GM19438 (cell line): ENCODE measurements at regions not wholly inside any gene's neighbourhood (a gene's known extent, or its start where the extent isn't known, plus 50 kb on each side); places are given as distances from the start of the nearest gene placed in this dataset.
"Not testable (repeated sequence)": the region's sequence is repeated elsewhere in the genome, so short reads cannot be mapped to it uniquely, and the experiment has no call there.

Experiments
- ATAC-seq: cut with Tn5 transposase; IDR thresholded peaks from one replicate; pipeline ENCODE4 v1.9.1; 2021; ENCODE audit warnings: low read depth; ENCODE audit not compliant: unreplicated experiment

DNA sequence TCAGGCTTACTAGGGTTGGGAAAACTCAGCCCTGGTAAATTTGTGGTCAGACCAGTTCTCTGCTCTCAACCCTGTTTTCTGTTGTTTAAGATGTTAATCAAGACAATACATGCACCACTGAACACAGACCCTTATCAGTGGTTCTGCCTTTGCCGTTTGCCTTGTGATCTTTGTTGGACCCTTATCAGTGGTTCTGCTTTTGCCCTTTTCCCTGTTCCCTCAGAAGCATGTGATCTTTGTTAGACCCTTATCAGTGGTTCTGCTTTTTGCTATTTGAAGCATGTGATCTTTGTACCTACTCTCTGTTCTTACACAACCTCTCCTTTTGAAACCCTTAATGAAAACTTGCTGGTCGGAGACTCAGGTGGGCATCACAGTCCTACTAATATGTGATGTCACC, 133.9 kb upstream of the NBPF11 start:
- ATAC-seq, result not testable (repeated sequence)

DNA sequence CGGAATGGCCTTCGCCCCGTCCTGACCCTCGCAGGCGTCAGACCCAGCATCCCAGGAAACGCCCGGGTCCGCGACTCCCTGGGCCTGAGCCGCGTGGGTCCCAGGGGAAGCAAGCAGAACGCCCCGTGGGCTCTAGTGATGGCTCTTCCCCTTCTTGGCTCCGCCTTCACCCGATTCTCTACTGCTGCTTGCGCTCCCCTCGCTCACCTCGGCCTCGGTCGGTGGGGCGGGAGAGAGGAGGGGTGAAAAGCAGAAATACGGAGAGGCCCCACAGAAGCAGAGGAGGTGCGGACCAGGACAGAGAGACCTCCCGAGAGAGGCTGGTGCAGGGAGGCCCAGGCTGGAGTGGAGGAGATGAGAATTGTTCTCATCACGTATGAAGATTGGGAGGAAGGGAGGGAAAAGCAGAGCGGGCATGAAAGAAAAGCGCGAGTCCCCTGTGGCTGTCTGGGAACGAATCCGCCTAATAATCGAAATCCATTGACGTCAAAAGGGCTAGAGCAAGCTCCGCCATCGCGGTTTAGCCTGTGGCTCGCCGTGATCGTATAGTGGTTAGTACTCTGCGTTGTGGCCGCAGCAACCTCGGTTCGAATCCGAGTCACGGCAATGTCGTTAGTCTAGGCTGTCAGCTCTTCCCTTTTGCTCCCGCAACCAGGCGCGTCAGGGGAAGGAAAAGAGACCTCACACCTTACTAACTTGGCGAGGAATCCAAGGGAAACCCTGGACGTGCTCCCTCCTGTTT, 128.9 kb upstream of the NBPF11 start:
- ATAC-seq, result peak; percentile 71

DNA sequence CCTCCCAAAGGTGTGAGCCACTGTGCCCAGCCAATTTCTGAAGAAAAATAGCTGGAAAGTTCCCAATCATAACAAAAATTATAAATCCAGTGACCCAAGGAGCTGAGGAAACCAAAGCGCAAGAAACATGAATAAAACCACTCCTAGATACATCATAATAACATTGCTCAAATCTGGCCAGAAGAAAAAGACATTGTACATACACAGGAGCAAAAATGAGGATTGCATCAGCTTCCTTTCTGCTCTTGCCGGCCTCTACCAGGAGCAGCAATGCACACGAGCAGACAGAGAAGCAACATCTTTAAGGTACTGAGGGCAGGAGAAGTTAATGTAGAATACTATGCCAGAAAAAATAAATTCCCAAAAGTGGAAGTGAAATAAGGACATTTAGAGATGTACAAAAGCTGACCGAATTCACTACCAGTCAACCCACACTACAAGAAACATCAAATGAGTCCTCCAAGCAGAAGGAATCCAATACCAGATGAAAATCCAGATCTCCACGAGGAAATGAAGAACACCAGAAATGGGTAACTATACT, 127.0 kb upstream of the NBPF11 start:
- not testable (repeated sequence) for ATAC-seq

DNA sequence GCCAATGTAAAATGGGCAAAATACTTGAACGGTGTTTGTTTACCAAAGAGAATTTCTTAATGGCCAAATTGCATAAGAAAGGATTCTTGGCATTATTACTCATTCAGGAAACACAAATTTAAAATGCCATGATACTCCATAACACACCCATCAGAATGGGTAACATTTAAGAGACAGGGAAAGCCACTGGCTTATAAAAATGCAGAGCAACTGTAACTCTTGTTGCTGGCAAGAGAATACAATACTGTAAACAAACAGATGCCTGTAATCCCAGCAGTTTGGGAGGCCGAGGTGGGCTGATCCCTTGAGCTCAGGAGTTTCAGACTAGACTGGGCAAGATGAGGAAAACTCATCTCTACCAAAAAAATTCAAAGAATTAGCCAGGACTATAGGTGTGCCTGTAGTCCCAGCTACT, 125.8 kb upstream of the NBPF11 start:
- ATAC-seq, result not testable (repeated sequence)

DNA sequence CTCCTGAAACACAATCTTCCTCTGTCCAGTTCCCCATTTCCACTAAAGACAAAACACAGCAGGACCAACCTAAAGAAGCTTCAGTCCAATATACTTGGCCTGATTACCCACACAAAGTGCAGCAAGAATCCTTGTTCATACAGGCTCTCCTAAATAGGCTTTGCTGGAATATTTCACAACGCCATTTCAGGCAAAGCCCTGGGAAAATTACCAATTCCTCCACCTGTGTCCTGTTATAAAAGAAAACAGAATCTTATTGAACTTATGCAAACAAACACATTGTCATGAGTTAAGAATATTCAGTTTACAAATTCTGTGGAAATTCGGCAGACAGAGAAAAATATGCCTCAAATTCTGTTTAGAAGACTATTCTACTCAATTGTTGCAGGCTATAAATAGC, 115.0 kb upstream of the NBPF11 start:
- ATAC-seq, result not testable (repeated sequence)

DNA sequence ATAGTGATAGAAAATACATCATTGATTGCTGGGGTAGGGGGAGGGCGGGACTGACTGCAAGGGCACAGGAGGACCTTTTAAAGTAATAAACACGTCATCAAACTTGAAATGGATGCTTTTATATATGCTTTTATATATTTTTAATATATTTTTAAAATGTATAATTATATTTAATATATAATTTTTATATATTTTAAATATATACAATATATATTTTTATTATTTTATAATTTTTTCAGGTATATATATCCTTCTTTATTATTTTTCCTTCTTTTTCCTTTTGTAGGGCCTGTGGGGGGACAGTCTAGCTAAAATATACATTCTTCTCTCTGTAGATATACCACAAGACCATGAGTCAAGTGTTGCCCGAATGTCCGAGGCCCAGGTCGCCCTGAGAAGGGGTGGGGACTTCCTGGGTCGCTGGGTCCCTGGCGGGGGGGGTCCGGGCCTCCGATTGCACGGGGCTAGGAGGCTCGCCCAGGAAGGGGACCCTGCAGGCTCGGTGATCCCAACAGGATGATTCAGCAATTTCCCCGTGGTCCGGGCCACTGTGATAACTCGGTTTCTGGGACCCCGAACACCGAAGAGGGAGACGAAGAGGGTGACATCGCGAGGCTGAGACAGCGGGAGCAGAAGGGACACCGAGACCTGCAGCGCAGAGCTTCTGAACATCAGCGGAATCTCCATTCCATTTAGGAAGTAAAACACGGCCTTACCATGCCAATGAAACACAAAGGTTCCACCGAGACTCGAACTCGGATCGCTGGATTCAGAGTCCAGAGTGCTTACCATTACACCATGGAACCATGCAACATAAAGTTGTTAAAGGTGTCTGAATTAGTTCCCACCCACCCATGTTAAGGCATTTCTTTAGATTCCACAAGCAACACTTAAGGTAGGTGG, 112.5 kb upstream of the NBPF11 start:
- ATAC-seq, result no peak

DNA sequence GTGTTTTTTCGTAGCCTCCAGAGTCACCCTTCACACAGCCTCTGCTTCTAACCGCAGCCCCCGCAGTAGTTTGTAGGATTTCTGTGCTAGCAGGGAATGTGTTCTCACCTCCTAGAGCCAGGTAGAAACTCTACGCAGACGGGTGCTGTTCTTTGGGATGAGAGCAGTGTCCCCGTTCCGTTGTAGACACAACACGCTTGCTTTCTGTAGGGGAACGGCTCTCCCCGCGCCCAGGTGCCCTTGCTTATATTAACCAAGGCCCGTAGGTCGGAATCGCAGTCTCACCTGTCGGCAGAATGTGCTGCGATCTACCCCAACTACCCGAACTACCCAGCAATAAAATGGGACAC, 111.8 kb upstream of the NBPF11 start:
- no peak for ATAC-seq

DNA sequence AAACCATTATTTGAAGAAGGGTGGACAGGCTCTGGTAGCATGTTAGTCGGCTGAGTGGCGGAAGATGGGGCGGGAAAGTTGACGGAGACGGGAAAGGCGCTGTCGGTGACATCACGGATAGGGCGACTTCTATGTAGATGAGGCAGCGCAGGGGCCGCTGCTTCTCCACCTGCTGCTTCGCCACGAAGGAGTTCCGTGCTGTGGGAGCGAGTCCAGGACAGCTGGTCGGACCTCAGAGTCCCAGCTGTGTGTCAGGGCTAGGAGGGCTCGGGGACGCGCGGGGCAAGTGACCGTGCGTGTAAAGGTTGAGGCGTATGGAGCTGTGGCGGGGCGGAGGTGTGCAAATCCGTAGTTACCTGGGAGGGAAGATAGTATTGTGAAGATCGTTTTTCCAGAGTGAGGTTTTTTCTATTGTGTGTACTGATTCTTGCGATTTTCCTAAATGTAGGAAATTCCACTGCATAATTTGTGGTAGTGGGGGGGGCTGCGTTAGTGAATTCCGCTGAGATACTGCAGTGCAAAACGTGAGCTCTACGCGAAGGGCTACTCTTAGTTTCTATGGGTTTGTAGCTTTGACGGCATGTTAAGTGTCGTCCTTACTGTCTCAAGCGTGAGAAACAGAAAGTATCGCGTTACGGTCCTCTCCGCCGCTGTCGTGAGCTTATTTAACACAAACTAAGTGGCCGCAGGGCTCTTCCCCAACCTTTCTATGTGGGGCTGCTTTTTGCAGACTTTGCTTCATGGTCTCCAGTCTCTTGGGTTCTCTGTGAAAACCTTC, 111.2 kb upstream of the NBPF11 start:
- ATAC-seq, result peak; percentile 75

DNA sequence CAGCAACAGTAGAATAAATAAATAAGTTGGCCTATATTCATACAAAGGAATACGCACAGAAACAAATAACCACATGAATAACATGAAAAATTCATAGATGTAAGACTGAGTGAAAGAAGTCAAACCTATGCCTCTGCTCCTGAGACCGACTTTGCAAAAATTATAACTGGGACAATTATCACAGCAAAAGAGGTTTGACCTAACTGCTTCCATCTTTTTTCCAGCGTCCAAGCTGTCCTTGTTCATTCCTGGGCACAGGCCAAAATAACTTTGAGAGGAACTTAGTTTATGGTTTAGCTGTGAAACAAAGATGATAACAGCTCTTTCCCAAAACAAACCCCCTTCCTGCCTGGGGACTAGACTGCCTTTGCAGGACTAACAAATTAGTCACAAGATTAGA, 109.6 kb upstream of the NBPF11 start:
- ATAC-seq, result not testable (repeated sequence)

DNA sequence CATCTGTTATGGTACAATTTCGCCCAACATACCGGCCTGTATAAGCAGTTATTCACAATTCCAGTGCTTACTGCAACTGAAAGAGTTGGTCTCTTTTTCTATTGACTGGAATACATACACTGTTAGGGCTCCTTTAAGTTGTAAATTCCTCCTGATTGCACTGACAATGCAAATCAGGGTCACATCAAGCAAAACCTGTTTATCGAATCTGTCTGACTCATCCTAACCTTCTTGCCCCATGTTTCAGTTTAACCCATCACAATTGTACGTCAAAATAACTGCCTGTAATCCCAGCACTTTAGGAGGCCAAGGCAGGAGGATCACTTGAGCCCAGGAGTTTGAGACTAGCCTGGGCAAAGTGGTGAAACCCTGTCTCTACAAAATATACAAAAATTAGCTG, 105.8 kb upstream of the NBPF11 start:
- ATAC-seq, result not testable (repeated sequence)

DNA sequence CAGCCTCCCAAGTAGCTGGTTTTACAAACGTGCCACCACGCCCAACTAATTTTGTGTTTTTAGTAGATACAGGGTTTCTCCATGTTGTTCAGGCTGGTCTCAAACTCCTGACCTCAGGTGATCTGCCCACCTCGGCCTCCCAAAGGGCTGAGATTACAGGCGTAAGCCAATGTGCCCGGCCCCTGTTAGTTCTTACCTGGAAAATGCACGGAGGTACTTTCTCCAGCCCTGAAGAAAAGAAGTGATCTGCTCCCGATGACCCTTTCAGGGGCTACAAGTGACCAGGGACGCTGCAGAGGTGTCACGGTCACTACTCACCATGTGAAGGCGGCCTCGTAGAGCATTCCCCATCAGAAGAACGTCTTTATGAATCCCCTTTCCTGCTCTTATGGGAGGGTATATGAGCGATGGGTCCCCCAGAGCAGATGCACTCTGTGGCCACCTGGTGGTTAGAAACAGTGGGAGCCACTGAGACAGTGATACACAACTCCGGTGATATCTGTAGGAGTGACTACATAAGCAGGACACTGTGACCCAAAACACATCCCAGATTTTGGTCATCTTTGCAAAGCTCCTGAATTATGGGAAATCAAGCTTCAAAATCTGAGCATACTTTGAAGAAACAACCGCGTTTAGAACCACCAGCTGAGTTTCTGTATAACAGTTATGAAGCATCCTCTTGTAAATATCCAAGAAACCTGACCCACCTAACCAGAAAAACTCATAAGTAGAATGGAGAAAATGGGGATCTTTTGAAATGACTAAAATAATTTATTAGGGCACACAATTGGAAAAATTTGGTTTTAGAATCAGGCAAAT, 102.7 kb upstream of the NBPF11 start:
- not testable (repeated sequence) for ATAC-seq

DNA sequence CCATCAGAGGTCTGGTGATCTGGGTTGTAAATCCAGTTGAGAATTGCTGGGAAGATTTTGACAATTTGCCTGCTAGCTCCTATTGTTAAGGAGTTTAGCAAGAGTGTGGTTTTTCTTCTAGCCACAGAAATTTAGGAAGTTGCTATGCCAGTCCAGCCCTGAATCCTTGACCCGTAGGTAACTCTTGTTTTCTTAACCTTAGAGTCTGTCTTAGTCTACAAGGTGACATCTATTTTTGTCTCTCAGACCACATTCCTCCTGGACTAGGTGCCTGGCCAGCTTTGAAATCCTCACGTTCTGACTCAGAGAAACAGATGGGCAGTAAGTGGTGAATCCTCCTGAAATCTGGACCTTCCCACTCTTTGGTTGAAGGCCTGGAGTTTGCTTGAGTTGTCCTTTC, 101.7 kb upstream of the NBPF11 start:
- ATAC-seq, result not testable (repeated sequence)

DNA sequence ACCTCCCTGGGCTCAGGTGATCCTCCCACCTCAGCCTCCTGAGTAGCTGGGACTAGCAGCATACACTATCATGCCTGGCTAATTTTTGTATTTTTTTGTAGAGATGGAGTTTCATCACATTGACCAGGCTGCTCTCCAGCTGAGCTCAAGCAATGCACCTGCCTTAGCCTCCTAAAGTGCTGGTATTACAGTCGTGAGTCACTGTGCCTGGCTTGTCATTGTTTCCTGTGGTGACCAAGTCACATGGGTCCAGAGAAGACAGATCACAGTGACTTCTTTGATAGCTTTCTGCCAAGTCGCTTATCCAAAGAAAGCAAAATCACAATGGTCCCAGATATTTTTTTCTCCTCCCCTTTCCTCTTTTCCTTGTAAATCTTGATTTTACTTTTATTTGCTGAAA, 96.7 kb upstream of the NBPF11 start:
- ATAC-seq, result not testable (repeated sequence)

DNA sequence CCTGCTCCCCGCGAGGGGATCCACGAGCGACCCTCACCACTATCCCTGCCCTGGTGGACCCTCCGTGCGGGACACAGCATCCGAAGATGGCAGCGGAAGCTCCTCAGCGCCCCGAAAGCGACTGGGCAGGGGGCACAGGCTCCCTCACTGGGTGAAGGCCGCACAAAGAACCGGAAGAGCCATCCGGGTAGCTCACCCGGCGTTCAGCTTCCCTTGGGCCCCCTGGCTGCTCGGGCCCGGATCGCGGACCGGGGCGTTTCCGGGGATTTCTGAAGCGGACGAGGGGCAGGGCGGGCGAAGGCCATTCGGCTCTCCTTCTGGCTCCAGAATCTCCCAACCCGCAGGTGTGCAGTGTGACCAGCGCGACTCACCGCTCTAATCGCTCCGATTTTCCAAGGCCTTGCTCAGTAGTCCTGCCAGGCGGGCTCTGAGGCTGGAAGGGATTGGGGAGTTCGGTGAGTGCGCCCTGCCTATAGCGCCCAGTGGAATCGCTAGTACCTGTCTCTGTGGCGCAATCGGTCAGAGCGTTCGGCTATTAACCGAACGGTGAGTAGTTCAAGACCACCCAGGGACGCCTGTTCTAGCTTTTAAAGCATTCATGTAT, 94.3 kb upstream of the NBPF11 start:
- not testable (repeated sequence) for ATAC-seq

DNA sequence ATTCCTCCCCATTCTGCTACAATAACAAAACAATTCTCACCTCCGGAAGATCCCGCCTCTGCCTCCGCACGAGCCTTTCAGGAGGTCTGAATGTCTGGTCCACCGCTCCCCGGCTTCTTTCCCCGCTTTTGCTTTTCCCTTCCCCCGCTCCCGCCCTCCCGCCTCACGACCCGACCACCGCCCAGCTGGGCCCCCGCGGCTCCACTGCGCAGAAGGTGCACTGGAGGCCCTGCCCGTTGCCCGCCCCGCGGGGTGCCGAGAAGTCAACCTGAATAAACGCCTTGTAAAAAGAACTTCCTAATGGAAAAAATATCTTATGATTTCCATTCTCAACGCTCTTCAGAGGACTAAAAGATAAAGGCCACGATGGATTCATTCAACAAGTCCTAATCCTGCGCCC, 93.8 kb upstream of the NBPF11 start:
- not testable (repeated sequence) for ATAC-seq

DNA sequence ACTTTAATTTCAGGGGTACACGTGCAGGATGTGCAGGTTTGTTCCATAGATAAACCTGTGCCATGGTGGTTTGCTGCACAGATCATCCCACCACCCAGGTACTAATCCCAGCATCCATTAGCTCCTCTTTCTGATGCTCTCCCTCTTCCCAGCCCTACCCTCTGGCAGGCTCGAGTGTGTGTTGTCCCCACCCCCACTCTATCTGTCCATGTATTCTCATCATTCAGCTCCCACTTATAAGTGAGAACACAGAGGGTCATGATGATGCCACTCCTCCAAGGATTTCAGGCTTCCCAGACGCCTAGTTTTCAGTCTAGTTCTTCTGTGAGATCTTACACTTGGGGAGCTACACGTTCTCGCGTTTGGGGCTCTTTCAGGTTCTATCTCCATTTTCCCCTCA, 93.4 kb upstream of the NBPF11 start:
- not testable (repeated sequence) for ATAC-seq

DNA sequence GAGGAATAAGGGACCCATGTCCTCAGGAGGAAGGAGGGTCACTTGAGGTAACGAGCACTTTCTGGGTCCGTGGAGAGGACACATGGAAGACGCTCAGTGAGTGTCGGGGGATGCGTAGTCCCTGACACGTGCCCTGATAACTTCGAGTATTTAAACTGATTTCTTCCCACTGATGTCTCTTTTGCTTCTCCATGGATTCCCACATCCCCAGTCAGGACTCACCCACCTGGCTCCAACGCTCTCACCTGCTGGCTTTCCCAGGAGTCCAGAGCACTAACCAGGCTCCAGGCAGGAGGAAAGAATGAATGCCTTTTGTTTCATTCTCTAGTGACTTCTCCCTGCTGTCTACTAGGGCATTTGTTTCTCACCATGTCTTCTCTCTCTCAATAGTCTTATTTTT, 81.2 kb upstream of the NBPF11 start:
- not testable (repeated sequence) for ATAC-seq

DNA sequence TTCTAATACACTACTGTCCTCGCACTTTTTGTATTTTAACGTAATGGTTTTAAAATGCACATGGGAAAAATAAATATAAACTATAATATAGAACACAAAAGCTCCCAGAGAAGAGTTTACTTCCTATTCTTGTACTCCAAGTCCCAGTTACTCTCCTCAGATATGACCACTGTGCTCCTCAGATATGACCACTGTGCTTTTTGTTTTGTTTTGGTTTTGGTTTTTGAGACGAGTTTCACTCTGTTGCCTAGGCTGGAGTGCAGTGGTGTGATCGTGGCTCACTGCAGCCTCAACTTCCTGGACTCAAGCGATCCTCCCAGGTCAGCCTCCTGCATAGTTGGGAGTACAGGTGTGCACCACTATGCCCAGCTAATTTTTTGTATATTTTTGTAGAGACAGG, 76.8 kb upstream of the NBPF11 start:
- ATAC-seq, result not testable (repeated sequence)

DNA sequence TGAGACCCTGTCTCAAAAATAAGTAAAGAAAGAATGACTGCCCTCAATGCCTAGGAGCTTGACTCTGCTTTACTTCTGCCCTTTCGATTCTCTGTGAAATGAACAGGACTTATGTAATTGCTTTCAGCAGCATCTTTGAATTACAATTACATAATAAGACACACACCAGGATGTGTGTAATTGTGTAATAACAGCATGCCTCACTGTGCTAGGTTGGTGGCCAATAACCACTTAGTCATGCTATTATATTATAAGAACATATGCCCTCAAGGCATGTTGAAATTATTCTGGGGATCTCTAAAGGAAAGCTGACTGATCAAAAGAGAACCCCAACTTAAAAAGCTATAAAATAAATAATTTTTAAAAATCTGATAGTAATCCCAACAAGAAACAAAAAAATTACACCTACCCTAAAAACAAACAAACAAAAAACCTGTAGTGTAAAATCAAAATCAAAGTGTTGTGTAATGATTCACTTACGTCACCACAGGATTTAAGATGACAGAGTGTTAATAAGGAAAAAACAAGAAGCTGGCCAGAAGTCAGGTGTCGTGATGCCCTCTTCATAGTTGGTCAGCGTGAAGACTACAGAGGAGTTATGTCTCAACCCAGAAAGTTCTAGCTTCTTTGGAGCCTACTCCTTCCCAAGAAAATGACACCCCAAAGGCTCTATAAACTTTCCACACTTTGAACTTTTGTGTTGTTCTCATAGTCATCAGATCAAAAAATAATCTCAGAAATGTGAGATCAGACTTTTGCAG, 70.5 kb upstream of the NBPF11 start:
- not testable (repeated sequence) for ATAC-seq
